ENCODE measurements at regions not wholly inside any gene's neighbourhood (a gene's known extent, or its start where the extent isn't known, plus 50 kb on each side); places are given as distances from the start of the nearest gene placed in this dataset.

DNA sequence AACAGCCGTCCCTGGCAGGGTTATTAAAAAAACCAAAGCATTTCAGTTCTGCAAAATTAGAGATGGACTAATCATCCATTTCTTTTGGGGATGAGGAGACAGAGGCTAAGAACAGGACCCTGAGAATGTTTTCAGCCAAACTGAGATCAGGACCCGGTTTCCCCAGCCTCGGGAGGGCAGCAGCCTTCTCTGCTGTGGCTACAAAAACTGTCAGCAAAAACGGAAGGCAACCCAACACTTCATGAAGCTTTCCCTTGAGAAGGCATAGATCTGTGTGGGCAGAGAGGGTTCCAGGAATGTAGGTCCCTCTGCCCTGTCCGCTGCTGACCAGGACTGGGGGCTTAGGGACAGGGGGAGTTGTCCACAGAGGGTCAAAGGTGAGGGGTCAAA, 313.5 kb downstream of the TCERG1L start:
- H3K4me3 ChIP-seq (ENCODE audit: low read depth, low read length) = no peak overlapping the region
- DNase-seq (ENCODE audit: low read depth, low spot score) = no peak
- in situ Hi-C loops (cut with HindIII; ENCODE audit: low sequenced_read_pairs) = no loop called here
- TF ChIP-seq, protein P1, sequence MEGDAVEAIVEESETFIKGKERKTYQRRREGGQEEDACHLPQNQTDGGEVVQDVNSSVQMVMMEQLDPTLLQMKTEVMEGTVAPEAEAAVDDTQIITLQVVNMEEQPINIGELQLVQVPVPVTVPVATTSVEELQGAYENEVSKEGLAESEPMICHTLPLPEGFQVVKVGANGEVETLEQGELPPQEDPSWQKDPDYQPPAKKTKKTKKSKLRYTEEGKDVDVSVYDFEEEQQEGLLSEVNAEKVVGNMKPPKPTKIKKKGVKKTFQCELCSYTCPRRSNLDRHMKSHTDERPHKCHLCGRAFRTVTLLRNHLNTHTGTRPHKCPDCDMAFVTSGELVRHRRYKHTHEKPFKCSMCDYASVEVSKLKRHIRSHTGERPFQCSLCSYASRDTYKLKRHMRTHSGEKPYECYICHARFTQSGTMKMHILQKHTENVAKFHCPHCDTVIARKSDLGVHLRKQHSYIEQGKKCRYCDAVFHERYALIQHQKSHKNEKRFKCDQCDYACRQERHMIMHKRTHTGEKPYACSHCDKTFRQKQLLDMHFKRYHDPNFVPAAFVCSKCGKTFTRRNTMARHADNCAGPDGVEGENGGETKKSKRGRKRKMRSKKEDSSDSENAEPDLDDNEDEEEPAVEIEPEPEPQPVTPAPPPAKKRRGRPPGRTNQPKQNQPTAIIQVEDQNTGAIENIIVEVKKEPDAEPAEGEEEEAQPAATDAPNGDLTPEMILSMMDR (IDR thresholded peaks at IDR 0.05; ENCODE audit: low read depth, low read length) = no peak

DNA sequence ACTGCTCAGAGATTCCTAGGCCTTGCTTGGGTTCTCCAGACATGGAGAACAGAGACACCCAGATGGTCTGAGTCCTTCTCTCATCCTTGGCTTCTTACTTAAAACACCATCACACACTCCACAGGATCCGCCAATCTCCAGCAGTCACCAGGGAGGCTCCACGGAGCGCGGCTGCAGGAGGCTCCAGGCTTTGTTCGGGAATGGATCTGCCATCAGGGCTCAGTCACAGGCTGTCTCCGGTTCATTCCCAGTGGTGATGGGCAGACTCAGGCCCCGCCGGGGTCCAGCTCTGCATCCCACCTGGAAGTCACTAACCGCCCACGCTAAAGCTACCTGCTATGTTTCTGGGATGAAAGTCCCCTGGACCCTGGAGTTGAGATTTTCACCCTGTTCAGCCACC, 312.9 kb downstream of the TCERG1L start:
- no peak for DNase-seq (ENCODE audit: low read depth, low spot score)
- no peak overlapping the region for H3K4me3 ChIP-seq (ENCODE audit: low read depth, low read length)
- TF ChIP-seq, protein P1 (IDR thresholded peaks at IDR 0.05; ENCODE audit: low read depth, low read length) = no peak
- in situ Hi-C loops (cut with HindIII; ENCODE audit: low sequenced_read_pairs) = no loop called here

GRCh38 chr10:130999376-131000202, 311.9 kb downstream of the TCERG1L start:
- H3K4me3 ChIP-seq (ENCODE audit: low read depth, low read length) = no peak overlapping the region
- in situ Hi-C loops (cut with HindIII; ENCODE audit: low sequenced_read_pairs) = no loop called here
- DNase-seq (ENCODE audit: low read depth, low spot score) = no peak
- TF ChIP-seq, protein P1 (IDR thresholded peaks at IDR 0.05; ENCODE audit: low read depth, low read length) = no peak

DNA sequence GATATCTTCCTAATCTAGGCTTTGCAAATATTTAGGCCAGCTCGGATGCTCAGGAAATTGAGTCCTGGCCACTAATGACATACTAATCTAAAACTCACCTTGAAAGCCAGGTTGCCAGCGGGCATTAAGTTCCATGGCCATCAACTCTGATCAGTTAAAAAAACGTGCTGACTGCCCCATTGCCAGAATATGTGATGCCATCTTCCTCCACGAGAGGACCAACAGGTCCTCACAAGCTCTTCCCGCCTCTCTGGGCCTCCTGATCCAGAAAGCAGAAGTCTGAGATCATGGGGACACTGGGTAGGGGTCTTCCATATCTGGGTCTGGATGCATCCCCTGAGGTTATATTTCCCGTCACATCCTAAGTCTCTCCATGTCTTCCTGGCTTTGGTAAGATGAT, 311.3 kb downstream of the TCERG1L start:
- in situ Hi-C loops (cut with HindIII; ENCODE audit: low sequenced_read_pairs) = no loop called here
- TF ChIP-seq, protein P1 (IDR thresholded peaks at IDR 0.05; ENCODE audit: low read depth, low read length) = no peak
- H3K4me3 ChIP-seq (ENCODE audit: low read depth, low read length) = no peak overlapping the region
- no peak for DNase-seq (ENCODE audit: low read depth, low spot score)

DNA sequence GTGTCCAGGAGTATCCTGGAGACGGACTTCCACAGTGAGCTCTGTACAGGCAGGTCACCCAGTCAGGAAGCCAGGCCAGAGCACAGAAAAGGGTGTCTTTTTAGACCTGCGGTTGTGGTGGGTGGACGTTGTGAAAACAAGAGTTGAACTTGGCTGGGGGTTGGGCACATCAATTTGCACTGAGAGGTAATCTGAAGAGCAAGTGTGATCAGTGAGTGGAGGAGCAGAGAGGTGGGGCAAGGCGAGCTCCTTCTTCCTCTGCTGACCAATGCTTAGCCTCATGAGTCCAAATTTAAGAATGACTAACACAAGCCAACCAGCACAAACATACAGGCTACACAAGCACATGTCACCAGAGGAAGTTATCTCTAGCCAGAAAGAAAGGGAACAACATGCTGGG, 310.8 kb downstream of the TCERG1L start:
- in situ Hi-C loops (cut with HindIII; ENCODE audit: low sequenced_read_pairs) = no loop called here
- TF ChIP-seq, protein P1 (IDR thresholded peaks at IDR 0.05; ENCODE audit: low read depth, low read length) = no peak
- no peak for DNase-seq (ENCODE audit: low read depth, low spot score)
- no peak overlapping the region for H3K4me3 ChIP-seq (ENCODE audit: low read depth, low read length)

DNA sequence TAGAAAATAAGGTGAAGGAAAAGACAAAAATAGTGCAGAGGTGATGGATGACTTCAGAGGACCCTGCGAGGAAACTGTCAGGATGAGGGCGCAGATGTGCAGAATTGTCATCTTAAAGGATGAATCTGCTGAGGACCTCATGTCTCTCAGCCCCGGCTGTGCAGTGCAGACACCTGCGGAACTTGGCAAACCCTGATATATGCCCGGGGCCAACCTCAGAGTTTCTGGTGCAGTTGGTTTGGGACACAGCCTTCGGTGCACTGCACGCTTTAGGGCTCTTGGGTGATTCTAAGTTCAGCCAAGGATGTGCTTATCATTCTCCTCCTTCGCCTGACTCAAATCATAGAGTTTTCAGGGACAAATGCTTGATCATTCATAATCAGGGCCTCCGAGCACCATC, 310.1 kb downstream of the TCERG1L start:
- in situ Hi-C loops (cut with HindIII; ENCODE audit: low sequenced_read_pairs) = no loop called here
- DNase-seq (ENCODE audit: low read depth, low spot score) = no peak
- TF ChIP-seq, protein P1 (IDR thresholded peaks at IDR 0.05; ENCODE audit: low read depth, low read length) = no peak
- no peak overlapping the region for H3K4me3 ChIP-seq (ENCODE audit: low read depth, low read length)
